WERI-Rb-1 (cell line): ENCODE measurements at regions not wholly inside any gene's neighbourhood (a gene's known extent, or its start where the extent isn't known, plus 50 kb on each side); places are given as distances from the start of the nearest gene placed in this dataset.

Source experiments
- DNase-seq: peaks from one replicate; pipeline ENCODE4 v3.0.0-alpha.2; 2020
- H3K27ac ChIP-seq: fragments of 250-450 bp; sonication (Bioruptor Pico); 2 replicates; pipeline ENCODE4 v1.5.1; 2020; ENCODE audit warnings: mild to moderate bottlenecking, moderate library complexity
- H3K27me3 ChIP-seq: fragments of 250-450 bp; sonication (Bioruptor Pico); 2 replicates; pipeline ENCODE4 v1.5.1; 2021; ENCODE audit warnings: mild to moderate bottlenecking, low read depth, moderate library complexity; ENCODE audit not compliant: insufficient read depth, severe bottlenecking
- H3K36me3 ChIP-seq: fragments of 250-450 bp; sonication (Bioruptor Pico); 2 replicates; pipeline ENCODE4 v1.5.1; 2020; ENCODE audit warnings: mild to moderate bottlenecking, moderate library complexity
- H3K4me3 ChIP-seq: 2 replicates; pipeline ENCODE4 v1.5.1; 2011; ENCODE audit warnings: low read depth, mild to moderate bottlenecking, control low read depth, low read length
- H3K9me3 ChIP-seq: fragments of 250-450 bp; sonication (Bioruptor Pico); 2 replicates; pipeline ENCODE4 v1.5.1; 2021; ENCODE audit warnings: mild to moderate bottlenecking, moderate library complexity; ENCODE audit not compliant: severe bottlenecking
- TF ChIP-seq, protein P1 (sequence below): IDR thresholded peaks from 2 replicates; pipeline ENCODE4 v1.5.1; 2011; ENCODE audit warnings: low read depth, mild to moderate bottlenecking, control low read depth, inconsistent platforms, low read length

DNA sequence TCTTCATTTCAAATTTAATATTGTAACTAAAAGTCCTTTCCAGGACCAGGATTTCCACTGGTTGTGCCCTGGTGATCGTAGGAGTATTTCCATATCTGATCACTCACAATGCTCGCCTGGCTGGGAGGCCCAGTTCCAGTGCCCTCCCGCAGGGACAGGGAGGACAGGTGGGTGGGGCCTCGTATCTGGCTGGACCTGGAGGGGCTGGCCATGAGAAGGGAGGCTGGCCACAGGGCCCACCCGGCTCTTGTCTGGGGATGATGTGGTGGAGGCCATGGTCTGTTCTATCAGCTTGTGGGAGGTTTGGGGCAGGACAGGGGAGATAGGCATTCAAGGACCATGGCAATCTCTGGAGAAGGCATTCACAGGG lies 286.4 kb downstream of the GADD45G start:
- DNase-seq = no peak
- Histone ChIP-seq H3K4me3 (no peak overlapping the region), H3K27me3 (no peaks in the 10 kb centered on the region), H3K36me3 (no peaks in the 10 kb centered on the region), H3K9me3 (no peaks in the 10 kb centered on the region), H3K27ac (no peak overlapping the region)
- TF ChIP-seq, protein P1, sequence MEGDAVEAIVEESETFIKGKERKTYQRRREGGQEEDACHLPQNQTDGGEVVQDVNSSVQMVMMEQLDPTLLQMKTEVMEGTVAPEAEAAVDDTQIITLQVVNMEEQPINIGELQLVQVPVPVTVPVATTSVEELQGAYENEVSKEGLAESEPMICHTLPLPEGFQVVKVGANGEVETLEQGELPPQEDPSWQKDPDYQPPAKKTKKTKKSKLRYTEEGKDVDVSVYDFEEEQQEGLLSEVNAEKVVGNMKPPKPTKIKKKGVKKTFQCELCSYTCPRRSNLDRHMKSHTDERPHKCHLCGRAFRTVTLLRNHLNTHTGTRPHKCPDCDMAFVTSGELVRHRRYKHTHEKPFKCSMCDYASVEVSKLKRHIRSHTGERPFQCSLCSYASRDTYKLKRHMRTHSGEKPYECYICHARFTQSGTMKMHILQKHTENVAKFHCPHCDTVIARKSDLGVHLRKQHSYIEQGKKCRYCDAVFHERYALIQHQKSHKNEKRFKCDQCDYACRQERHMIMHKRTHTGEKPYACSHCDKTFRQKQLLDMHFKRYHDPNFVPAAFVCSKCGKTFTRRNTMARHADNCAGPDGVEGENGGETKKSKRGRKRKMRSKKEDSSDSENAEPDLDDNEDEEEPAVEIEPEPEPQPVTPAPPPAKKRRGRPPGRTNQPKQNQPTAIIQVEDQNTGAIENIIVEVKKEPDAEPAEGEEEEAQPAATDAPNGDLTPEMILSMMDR = no peak

DNA sequence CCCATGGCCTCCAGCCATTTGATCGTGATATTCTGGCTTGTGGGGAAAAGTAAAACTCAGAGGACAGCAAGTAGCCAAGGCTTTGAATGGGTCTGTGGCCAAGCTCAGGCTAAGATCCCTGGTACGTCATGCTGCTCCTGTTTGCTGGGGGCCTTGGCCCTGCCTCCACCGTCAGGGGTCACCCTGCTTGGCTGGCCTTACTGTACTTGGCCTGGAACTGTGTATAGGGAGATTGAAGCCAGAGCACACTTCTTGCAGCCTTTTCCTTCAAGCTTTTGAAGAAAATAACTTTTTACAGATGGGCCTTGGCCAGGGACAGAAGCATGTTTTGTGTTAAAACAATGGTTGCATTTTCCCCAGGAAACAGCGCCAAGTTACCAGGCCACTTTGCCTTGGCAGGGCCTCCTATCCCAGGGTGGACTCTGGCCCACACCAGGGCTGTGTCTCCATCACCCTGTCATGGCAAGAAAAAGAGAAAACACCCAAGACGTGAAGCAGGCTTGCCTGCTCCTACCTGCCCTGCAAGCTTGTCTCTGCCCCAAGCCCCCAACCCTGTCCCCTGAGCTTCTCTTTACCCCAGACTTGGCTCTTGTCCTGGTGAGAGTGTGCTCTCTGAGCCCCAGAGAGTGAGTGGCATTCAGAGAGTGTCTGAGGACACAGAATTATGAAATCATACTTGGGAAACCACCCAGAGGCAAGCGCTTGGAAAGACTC lies 286.9 kb downstream of the GADD45G start:
- DNase-seq = no peak
- TF ChIP-seq, protein P1 = no peak
- H3K4me3 ChIP-seq = no peak overlapping the region
- no peaks in the 10 kb centered on the region for H3K9me3 ChIP-seq
- no peaks in the 10 kb centered on the region for H3K27me3 ChIP-seq
- no peaks in the 10 kb centered on the region for H3K36me3 ChIP-seq
- H3K27ac ChIP-seq = no peak overlapping the region

DNA sequence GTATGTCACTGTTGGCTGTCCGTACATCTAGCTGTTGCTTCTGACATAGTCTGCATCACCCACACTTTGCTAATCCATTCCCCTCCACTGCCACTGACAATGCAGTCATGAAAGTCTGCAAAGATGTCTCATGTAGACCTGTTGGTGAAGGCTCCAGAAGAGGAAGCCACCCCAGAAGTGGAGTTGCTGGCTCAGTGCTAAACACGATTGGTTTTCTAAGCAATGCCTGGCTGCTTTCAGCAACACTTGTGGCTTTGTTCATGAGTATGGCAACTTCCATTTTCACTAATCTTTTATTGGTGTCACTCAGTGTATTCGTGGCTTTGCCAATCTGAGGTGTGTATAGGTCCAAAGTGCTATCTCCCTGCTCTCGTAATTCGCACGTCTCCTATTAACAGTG lies 288.1 kb downstream of the GADD45G start:
- Histone ChIP-seq H3K9me3 (no peaks in the 10 kb centered on the region), H3K27me3 (no peaks in the 10 kb centered on the region), H3K4me3 (no peak overlapping the region), H3K27ac (no peak overlapping the region), H3K36me3 (no peaks in the 10 kb centered on the region)
- TF ChIP-seq, protein P1 = no peak
- no peak for DNase-seq

DNA sequence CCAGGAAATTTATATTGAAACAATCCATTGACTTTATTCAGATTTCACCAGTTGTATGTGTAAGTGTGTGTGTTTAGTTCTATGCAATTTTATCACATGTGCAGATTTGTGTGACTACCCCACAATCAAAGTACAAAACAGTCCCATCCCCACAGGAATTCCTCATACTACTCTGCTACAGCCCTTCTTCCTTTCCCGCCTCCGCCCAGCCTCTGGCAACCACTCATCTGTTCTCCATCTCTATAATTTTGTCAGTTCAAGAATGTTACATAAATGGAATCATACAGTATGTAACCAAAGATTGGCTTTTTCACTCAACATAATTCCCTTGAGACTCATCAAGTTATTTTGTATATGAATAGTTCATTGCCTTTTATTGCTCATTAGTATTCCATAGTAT lies 289.1 kb downstream of the GADD45G start:
- H3K27ac ChIP-seq = no peak overlapping the region

DNA sequence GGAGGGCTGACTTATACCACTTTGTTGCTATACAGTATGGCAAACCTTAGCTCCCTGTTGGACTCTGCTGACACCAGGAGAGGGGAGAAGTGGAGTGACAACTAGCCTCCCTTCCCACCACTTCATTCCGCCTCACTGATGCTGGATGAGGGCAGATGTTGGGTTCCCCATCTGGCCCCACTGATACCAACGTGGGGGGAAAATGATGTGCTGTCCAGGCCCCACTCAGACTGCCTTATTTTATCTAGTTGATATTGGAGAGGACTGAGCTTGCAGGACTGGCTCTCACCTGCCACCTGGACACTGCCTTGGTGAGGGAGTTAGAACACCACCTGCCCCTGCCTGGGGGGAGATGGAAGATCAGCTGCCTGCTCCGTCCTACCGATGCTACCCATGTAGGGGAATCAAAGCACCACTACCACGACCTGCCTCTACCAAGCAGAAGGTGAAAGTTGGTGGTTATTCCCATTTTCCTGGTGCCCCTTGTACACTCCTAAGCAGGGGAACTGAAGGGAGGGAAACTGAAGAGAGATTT lies 292.1 kb downstream of the GADD45G start:
- TF ChIP-seq, protein P1 = no peak
- no peak overlapping the region for H3K4me3 ChIP-seq
- no peak for DNase-seq
- H3K27ac ChIP-seq = no peak overlapping the region
- H3K9me3 ChIP-seq = no peaks in the 10 kb centered on the region
- no peaks in the 10 kb centered on the region for H3K36me3 ChIP-seq
- H3K27me3 ChIP-seq = no peaks in the 10 kb centered on the region

More for the DNA sequence above, 289.1 kb downstream of the GADD45G start:
- H3K4me3 ChIP-seq = no peak overlapping the region
- H3K9me3 ChIP-seq = no peaks in the 10 kb centered on the region
- TF ChIP-seq, protein P1 = no peak
- DNase-seq = no peak
- no peaks in the 10 kb centered on the region for H3K27me3 ChIP-seq
- H3K36me3 ChIP-seq = no peaks in the 10 kb centered on the region

DNA sequence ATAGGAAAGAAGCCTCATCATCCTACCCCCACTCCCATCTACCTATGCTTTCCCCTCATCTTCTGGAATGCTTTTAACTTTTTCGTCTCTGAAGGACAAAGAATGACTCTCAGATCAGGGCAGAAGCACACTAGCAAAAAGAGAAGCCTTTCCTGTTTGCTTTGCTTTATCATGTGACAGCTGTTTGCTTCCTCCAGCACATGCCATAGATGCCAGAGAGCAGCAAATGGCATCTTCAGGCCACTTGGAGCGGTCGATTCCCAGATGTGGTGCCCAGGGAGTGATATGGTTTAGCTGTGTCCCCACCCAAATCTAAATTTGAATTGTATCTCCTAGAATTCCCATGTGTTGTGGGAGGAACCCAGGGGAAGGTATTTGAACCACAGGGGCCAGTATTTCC lies 294.8 kb downstream of the GADD45G start:
- DNase-seq = no peak
- H3K27ac ChIP-seq = no peak overlapping the region
- H3K9me3 ChIP-seq = no peaks in the 10 kb centered on the region
- no peaks in the 10 kb centered on the region for H3K36me3 ChIP-seq
- H3K27me3 ChIP-seq = no peaks in the 10 kb centered on the region
- H3K4me3 ChIP-seq = no peak overlapping the region
- TF ChIP-seq, protein P1 = no peak
